Hematopoietic multipotent progenitor cell treated with erythropoietin and hydrocortisone succinate and interleukin-3 and kit ligand, for 6 days (in vitro differentiated cells): ENCODE measurements at regions not wholly inside any gene's neighbourhood (a gene's known extent, or its start where the extent isn't known, plus 50 kb on each side); places are given as distances from the start of the nearest gene placed in this dataset.

Source experiments
- DNase-seq: peaks from one replicate; pipeline ENCODE4 v3.0.0-alpha.2; 2015

DNA sequence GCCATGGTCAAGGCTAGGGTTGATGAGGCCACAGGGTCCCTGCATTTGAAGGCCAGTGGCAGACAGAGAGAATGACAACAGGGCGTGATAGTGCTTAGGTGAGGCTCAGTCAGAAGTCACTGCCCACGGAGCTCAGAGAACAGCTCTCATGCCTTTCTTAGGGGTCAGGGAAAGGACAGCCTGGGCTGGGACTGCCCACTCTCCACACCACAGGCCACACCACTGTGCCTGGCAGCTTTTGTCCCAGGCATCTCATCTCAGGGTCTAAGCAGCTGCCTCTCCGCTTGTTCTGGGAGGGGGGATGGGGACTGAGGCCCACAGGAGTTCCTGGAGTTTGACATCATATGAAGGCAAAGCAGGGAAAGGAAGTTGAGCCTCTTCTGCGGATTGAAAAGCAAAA, 150.2 kb upstream of the B3GAT1 start:
- no peak for DNase-seq

DNA sequence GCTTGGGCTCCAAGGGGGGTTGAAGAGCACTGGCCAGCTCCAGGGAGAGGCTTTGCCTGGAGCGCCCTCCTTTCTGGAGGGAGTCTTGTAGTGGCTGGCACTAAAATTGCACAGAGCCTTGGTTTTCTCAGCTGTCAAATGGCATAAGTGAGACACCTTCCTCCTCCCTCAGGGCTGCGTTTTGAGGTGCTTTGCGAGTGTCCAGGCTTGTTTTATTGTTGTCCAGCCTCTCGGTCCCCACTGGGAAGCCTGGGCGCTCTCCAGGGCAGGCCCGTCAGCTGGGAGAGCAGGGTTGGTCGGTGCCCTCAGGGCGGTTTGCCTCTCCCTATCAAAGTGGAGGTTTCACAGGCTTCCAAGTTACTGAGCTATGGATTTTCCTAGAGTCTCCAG, 149.3 kb upstream of the B3GAT1 start:
- DNase-seq: no peak

DNA sequence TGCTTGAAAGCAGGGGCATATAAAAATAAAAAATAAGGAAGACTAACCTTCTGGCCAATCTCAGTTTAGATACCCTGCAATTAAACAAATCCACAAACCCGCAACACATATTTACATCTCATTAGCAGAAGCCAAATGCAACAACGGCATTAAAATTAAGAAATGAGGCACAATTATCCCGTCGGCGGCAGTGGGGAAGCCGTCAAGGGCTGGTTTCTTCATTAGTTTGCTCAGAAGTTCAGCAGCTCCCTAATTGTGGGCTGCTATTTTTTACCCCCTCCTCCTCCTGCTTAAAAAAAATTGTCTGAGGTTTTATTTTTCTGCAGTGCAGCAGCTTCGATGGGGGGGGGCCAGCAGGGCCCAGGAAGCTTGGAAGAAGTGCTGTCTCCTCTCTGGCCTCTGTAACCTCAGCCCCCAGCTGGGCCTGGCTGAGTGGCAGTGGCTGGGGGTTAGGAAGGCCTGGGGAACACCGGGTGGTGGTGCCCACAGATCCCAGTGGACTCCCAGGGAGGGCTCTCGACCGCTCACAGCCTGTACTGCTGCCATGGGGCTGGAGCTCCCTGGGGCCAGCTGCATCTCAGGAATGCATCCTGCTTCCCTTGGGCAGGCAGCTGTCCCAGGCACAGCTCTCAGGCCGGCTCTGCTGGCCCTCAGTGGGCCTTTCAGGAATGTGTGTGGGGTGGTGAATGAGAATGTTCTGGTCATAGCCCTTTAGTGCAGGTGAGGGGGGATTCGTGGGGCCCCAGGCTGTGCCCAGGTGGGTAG, 148.7 kb upstream of the B3GAT1 start:
- DNase-seq: no peak

DNA sequence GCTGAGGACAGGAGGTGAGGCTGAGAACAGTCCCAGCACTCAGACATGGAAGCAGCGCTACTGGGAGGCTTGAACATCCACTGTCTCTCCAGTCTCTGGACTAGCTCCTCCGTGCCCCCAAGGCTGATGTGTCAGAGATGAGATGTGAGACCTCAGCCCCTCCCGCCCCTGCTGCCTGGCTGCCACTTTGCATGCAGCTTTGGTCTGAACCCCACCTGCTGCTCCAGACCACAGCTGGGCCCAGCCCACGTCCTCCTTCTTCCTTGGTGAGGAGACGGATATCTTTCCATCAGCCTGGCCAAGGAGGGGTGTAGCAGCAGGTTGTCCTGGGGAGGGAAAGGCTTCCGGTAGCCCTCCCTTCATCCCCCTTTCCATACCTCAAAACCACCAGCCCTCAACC, 148.0 kb upstream of the B3GAT1 start:
- DNase-seq: no peak

DNA sequence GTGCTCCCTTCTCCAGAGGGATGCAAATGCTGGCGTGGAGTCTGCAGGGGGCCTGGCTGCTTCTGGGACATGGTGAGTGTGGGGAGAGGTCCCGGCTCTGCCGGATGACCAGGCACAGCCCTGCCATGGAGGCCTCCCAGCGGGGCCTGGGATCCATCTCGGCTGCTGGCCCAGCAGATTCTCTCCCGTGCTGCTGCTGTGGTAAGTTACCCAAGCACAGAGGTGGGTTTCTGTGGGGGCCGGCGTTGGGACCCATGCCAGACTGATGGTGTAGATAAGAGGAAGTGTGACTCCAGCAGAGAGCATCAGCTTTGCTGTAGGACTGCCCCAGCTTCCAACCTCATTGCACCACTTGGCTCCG, 147.5 kb upstream of the B3GAT1 start:
- DNase-seq: no peak

DNA sequence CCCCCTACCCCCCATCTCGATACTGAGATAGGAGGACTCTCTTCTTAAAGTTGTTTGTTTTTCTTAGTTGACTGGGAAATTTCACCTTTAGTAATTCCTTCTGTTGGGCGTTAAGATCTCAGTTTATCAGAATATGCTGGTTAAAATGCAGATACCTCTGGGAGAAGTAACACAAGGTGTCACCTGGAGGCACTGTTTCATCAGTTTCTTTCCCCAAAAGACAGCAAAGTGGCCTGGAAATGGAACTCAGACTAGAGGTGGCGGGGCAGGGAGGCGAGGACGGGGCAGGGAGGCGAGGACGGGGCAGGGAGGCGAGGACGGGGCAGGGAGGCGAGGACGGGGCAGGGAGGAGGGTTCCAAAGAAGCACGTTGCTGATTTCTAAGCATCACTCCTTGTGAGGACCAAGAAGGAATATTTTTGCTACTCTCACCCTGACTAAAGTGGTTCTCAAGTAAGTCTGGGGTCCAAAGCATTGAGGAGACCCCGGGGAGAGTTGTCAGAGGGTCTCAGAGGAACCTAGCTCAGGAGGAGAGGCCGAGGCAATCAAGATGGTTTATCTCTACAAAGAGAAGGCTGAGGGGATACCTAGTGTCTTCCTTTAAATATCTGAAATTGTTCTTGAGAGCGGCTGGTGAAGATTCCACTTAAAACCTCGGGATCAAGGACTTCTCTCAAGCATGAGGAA, 147.0 kb upstream of the B3GAT1 start:
- no peak for DNase-seq

DNA sequence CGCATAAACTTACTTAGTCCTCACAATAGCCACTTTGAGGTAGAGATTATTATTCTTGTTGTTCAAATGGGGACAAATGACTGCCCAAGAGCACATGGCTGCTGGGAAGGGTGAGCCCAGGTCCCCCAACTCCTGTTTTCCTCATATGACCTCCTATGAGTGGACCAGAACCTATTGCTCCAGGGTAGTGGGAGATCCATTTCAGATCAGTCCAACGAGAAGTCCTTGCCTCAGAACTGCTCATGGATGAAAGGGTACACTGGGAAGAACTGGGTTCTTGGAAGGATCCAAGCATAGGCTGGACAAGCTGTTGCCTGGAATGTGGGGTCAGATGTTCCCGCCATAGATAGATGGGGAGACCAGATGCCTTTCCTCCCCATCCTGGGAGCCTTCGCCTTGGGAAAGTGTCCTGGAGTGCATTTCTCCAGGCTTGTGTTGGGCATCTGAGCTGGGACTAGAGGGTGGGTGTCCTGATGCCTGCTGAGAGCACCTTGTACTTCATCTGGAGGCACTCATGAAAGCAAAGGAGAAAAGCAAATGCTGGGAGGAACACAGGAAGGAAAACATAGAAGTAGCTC, 146.3 kb upstream of the B3GAT1 start:
- DNase-seq: no peak

DNA sequence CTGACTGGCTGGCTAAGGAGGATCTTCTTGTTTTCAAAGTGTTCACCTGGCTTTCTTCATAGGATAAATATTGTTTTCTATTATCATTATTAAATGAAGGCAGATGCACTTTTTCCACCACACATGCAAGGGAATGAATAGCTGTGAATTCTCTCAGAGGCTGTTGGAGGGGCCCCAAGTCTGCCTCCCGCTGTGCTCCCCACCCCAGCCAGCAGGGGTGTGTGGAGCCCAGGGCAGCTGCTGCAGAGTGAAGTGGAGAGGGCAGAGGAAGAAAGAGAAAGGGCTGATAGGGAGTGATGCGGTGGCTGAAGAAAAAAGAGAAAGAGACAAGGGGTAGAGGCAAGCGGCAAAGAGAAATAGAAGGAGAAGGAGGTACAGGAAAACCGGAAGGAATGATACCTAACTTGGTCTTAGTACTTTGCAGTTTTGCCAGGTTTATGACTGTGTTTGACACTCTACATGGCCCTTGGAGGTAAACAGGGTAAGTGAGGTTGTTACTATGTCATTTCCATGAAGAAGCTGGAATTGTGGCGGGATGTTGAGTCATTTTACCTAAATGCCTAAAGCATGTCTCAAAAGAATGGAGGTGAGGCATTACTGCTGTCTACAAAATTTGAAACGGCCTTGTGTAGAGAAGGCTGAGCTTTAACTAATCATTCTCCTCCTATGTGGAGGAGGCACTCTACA, 145.7 kb upstream of the B3GAT1 start:
- DNase-seq: no peak

DNA sequence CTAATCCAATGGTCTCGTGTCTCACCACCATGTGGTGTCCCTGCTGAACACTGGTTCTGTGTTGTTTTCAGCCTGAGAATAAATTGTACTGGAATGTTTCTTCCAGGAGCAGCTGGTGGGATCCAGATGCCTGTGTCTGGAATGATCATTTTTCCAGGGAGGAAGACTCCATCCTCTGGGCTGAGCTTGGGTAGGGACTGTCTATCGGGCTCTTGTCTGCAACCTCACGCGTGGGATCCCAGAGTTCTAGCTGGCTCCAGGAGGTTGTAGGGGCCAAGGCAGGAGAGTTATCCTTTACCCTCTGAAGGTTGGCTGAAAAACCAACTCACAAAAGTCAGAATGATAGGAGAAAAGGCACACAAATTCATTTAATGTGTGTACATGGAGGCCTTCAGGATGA, 144.1 kb upstream of the B3GAT1 start:
- no peak for DNase-seq

DNA sequence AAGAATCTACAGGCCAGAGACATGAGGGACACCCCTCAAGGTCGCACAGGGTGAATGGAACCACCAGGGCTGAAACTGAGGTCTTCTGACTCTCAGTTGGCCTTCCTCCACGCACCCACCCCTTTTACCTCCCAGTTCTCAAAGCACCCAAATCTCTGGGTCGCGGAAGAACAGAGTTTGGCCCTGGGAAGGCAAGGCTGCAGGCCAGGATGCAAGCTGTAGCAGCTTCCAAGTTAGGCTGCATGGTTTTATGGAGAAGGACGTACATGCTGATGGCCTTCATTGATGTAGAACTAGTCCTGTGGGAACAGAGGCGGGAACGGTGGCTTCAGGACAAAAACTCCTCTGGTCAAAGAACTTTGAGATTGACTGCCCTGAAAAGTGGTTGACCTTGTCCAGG, 143.5 kb upstream of the B3GAT1 start:
- no peak for DNase-seq

DNA sequence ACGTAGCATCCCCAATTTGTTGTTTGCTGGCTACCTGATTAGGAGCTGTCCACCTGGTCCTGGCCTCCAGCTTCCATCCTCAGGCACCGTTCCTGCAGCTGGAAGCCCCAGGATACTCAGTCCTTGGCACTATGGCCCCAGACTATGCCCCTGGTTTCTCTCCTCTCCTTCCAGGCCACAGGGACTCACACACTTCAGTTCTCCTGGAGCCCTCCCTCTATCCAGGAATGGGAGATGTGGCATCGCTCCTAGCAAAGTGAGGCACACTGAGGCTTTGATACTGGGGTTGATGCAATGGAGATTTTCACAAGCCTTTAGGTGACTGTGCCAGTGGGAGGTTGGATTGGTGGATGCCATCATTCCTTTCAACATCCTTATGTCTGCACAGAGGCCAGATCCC, 142.8 kb upstream of the B3GAT1 start:
- DNase-seq: no peak

DNA sequence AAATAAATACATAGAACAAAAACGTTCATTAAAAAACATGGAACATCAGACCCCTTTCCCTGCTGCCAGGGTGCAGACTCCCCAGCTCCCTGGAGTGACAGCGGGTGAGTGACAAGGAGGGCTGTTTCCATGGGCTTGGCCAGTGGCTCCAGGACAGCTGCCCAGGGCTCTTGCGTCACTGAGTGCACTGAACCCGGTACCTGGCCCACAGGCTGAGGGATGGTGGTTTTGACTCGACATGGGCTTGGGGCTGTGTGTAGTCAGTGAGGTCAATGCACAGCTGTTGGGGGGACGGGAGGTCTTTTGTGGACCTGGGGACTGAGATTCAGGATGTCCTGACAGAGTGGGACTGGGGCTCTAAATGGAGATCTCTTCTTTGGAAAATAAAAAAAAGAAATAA, 142.1 kb upstream of the B3GAT1 start:
- DNase-seq: no peak

DNA sequence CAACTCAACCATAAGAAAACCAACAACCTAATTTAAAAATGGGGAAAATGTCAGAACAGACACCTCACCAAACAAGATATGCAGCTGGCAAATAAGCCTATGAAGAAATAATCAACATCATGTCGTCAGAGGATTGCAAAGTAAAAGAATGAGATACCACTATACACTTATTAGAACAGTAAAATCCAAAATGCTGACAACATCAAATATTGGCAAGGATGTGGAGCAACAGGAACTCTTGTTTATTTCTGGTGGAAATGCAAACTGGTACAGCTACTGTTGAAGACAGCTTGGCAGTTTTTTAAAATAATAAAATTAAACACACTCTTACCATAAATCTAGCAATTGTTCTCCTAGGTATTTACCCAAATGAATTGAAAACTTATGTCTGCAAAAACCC, 140.7 kb upstream of the B3GAT1 start:
- no peak for DNase-seq

DNA sequence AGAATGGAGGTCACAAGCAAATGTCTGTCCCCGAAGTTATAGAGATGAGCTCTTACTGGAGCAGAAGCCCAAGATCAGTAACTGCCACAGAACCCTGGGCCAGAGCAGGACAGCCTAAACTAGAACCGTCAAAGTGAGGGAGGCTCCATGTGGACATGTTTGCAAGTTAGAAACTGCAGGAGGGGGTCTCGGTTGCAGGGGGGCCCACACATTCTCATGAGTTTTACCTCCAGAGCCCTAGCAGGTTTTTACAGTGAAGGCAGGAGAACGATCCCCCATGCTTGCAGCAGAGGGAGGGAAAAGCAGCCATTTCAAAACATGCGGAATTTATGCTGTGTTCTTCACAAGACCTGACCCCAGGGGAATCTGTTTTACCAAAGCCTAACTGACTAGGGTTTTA, 133.5 kb upstream of the B3GAT1 start:
- no peak for DNase-seq

DNA sequence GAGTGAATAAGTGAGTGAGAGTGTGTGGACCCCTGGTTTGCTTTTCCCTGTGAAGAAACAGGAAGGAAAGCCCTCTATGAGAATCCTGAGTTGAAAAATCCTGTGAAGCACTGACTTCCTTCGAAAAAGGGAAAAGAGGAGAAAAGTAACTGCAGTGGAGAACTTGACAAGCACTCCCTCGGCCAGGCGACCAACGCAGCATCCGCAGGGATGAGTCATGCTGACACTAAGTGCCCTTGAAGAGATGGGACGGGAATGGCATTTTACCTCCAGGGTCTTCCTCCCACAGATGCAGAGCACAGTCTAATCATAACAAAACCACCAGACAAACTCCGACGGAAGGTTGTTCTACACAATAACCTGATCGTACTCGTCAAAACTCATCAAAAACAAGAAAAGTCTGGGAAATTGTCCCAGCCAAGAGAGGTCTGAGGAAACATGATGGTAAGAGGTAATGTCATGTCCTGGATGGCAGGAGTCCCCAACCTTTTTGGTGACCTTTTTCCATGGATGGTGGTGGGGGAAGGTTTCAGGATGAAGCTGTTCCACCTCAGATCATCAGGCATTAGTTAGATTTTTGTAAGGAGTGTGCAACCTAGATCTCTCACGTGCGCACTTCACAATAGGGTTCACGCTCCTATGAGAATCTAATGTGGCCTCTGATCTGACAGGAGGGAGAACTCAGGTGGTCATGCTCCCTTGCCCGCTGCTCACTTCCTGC, 132.2 kb upstream of the B3GAT1 start:
- DNase-seq: no peak

DNA sequence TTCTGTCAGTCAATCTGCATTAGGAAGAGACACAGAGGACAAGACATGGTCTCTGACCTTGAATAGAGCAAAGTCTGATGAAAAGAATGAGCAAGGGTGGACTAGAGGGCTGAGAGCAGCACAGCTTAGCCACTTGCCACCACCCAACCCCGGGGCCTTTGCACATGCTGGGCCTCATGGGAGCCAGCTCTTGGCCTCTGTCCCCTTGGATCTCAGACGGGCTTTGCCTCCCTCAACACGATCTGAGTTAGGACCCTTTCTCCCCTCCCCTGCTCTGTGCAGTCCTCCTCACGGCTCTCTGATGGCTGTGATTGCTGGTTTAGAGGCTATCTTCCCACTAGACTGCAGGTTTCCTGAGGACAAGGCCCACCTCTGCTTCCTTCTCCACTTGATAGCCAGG, 131.6 kb upstream of the B3GAT1 start:
- no peak for DNase-seq

DNA sequence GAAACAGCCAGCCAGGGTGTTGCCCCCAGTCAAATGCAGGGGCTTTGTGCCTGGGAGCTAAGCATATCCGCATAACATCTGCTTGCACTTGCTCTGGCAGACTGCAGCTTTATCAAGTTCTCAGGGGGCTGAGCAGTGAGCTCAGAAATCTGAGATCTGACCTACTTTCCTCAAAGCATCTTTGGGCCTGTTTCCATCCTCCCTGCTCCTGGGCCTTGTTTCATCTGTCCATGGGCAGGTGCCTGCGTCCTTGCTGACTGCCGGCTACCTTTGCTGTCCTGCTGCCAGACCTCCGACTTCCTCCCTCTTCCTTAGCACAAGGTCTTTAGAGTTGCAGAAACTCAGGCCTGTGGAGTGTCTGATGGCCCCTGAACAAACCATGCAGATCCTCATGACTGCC, 131.2 kb upstream of the B3GAT1 start:
- DNase-seq: no peak

DNA sequence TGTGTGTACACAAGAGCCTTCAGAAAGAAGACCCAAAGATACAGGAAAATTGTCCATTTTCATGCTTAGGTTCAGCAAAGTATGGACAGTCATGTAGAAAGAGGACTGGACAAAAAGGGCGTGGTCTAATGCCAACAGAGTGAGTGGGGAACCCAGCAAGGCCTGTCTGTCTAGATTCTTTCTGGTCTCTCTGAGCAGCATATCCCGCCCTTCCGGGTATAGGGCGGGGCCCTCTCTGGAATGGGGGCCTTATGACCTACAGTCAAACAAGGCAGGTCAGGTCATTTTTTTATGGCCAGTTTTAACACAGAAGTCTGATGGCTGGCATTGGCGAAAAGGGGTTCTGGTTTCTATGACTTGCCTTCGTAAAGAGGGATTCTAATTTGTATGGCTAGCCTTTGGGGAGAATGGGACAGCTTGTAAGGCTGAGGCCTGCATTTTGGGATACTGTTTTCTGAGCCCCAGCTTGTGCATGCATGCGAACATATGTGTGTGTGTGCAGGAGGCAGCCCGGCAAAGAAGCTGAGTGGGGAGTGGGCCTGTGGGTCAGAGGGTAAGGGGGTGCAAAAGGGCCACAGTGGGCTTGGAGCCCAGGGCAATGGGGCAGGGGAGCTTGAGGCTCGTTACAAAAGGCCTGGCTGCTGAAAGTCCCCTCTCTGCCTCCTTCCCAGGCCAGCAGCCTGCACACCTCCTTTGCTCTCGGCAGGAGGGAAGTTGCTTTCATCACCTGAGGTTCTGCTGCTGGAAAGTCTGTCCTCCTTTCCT, 130.5 kb upstream of the B3GAT1 start:
- no peak for DNase-seq

DNA sequence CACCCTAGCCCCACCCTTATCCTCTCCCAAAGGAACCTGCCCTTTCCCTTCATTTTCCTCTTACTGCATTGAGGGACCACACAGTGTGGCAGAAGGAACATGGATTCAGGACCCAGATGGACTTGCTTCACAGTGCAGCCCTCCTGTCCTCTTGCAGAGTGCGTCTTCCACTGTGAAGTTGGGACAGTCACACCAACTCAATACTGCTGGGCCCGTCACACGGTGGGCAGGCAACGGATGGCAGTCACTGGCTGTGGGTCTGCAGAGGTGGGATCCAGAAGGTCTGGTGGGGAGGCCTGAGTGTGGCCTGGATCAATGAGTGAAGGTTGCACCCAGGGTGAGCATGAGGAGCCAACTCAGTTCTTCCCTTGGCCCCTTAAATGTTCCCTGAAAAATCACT, 129.9 kb upstream of the B3GAT1 start:
- DNase-seq: no peak

DNA sequence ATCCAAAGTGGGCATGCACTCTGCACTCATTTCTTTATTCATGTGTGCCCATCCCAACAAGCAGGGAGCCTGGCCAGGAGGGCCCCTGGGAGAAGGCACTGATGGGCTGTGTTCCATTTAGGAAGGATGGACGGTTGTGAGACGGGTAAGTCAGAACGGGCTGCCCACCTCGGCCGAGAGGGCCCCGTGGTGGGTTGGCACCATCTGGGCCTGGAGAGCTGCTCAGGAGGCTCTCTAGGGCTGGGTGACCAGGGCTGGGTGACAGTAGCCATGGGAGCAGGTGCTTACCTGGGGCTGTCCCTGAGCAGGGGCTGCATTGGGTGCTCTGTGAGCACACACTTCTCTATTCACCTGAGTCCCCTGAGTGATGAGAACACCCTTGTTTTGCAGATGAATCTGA, 129.3 kb upstream of the B3GAT1 start:
- DNase-seq: no peak

DNA sequence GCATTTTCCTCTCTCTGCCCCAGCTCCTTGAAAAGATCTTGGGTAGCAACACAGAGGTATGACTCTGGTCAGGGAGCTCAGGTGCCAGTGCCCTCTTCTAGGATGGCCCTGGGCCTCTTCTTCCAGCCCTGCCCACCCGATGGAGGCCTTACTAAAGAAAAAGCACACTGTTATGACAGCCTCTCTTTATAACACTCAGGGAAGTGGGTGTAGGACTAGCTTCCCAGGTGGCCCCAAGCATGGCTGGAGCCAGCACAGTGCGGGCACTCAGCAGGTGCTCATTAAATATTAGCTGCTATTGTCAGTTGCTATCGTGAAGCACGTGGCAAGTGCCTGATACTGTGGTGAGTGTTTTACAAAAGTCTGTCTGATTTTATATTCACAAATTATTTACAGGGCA, 127.2 kb upstream of the B3GAT1 start:
- DNase-seq: no peak

DNA sequence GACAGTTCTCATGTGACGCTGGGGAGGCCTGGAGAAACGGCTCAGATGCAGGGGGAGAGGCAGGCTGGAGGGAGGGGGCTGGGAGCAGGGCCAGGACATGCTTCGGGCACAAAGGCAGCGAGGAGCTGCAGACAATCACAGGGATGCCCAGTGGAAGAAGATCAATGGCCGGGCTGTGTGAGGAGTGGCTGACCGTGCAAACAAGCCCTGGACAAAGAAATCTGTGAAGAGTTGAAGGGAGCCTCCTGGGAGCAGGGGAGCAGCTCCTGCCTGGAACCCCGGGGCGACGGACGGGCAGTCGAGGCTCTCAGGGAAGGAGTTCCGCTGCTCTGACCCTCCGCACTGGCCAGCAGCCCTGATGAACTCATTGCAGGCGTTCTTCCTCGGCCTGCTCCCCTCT, 126.7 kb upstream of the B3GAT1 start:
- DNase-seq: no peak

DNA sequence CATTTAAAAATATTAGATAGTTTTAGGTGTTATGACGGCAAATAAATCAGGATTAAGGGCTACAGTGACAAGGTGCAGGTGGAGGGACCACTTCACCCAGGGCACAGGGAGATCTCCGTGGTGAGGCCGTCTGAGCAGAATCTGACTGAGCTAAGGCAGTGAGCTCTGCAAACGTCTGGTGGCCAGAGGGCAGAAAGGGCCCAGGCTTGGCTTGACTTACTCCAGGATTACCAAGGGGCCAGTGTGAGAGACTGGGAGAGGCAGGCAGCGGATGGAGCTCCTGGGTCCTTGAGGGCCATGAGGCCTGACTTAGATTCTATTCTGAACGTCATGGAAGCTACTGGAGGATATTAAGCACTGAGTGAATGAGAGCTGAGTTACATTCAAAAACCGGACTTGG, 125.9 kb upstream of the B3GAT1 start:
- DNase-seq: no peak
